ENCODE measurements at regions not wholly inside any gene's neighbourhood (a gene's known extent, or its start where the extent isn't known, plus 50 kb on each side); places are given as distances from the start of the nearest gene placed in this dataset.

GRCh38 chr11:133726542-133726941, 118.8 kb downstream of the SPATA19 start:
- no peaks in the 10 kb centered on the region for H3F3A ChIP-seq (ENCODE audit: insufficient read depth, low read length, poor library complexity, severe bottlenecking)
- H2AFZ ChIP-seq (ENCODE audit: low read depth, low read length): no peak overlapping the region
- TF ChIP-seq REST (IDR thresholded peaks at IDR 0.05; ENCODE audit: borderline replicate concordance) (no peak), TAF1 (IDR thresholded peaks at IDR 0.05; ENCODE audit: low read depth) (no peak), EZH2 (IDR thresholded peaks at IDR 0.05; ENCODE audit: borderline replicate concordance, insufficient read depth, low read length, poor library complexity, severe bottlenecking) (no peak), RAD21 (conservative IDR thresholded peaks at IDR 0.05) (no peak), CTCF (IDR thresholded peaks at IDR 0.05; ENCODE audit: poor library complexity, severe bottlenecking) (no peak), MXI1 (conservative IDR thresholded peaks at IDR 0.05; ENCODE audit: poor library complexity, severe bottlenecking) (no peak), POLR2AphosphoS5 (IDR thresholded peaks at IDR 0.05) (no peak), SMC3 (conservative IDR thresholded peaks at IDR 0.05; ENCODE audit: poor library complexity) (no peak), EP300 (conservative IDR thresholded peaks at IDR 0.05; ENCODE audit: poor library complexity, severe bottlenecking) (no peak)
- no peak overlapping the region for H3K9ac ChIP-seq (ENCODE audit: low read length)
- no peak overlapping the region for H3K4me3 ChIP-seq (ENCODE audit: low read length)
- H3K9me3 ChIP-seq (ENCODE audit: low read length): no peaks in the 10 kb centered on the region
- no peaks in the 10 kb centered on the region for H3K27me3 ChIP-seq (ENCODE audit: insufficient read depth, low read depth, low read length)
- no peaks in the 10 kb centered on the region for H3K36me3 ChIP-seq (ENCODE audit: insufficient read depth, low read length)
- H3K27ac ChIP-seq (ENCODE audit: low read length): no peak overlapping the region
- H3K4me2 ChIP-seq (ENCODE audit: low read length): no peak overlapping the region
- no peaks in the 10 kb centered on the region for H3K9me2 ChIP-seq (ENCODE audit: insufficient read depth, low read length)
- no peaks in the 10 kb centered on the region for H3K79me2 ChIP-seq (replicated peaks; ENCODE audit: insufficient read depth, low read length)
- H4K20me1 ChIP-seq (ENCODE audit: insufficient read depth): no peaks in the 10 kb centered on the region

- Histone ChIP-seq H3K27ac (ENCODE audit: low read length) (no peak overlapping the region), H3K4me2 (ENCODE audit: low read length) (no peak overlapping the region), H4K20me1 (ENCODE audit: insufficient read depth) (no peaks in the 10 kb centered on the region), H3K9me2 (ENCODE audit: insufficient read depth, low read length) (no peaks in the 10 kb centered on the region), H3K27me3 (ENCODE audit: insufficient read depth, low read depth, low read length) (no peaks in the 10 kb centered on the region), H3K9me3 (ENCODE audit: low read length) (no peaks in the 10 kb centered on the region), H3K9ac (ENCODE audit: low read length) (no peak overlapping the region), H3F3A (ENCODE audit: insufficient read depth, low read length, poor library complexity, severe bottlenecking) (no peaks in the 10 kb centered on the region), H3K36me3 (ENCODE audit: insufficient read depth, low read length) (no peaks in the 10 kb centered on the region), H2AFZ (ENCODE audit: low read depth, low read length) (no peak overlapping the region), H3K79me2 (replicated peaks; ENCODE audit: insufficient read depth, low read length) (no peaks in the 10 kb centered on the region), H3K4me3 (ENCODE audit: low read length) (no peak overlapping the region)
- TF ChIP-seq SMC3 (conservative IDR thresholded peaks at IDR 0.05; ENCODE audit: poor library complexity) (no peak), EZH2 (IDR thresholded peaks at IDR 0.05; ENCODE audit: borderline replicate concordance, insufficient read depth, low read length, poor library complexity, severe bottlenecking) (no peak), REST (IDR thresholded peaks at IDR 0.05; ENCODE audit: borderline replicate concordance) (no peak), POLR2AphosphoS5 (IDR thresholded peaks at IDR 0.05) (no peak), EP300 (conservative IDR thresholded peaks at IDR 0.05; ENCODE audit: poor library complexity, severe bottlenecking) (no peak), TAF1 (IDR thresholded peaks at IDR 0.05; ENCODE audit: low read depth) (no peak), MXI1 (conservative IDR thresholded peaks at IDR 0.05; ENCODE audit: poor library complexity, severe bottlenecking) (no peak), RAD21 (conservative IDR thresholded peaks at IDR 0.05) (no peak), CTCF (IDR thresholded peaks at IDR 0.05; ENCODE audit: poor library complexity, severe bottlenecking) (no peak)
Observed at GRCh38 chr11:133724116-133724515, 121.2 kb downstream of the SPATA19 start.

Data from neural cell (in vitro differentiated cells).